GM12878 (cell line): ENCODE measurements at regions not wholly inside any gene's neighbourhood (a gene's known extent, or its start where the extent isn't known, plus 50 kb on each side); places are given as distances from the start of the nearest gene placed in this dataset.

Source experiments
- ATAC-seq: fragments of 200-7000 bp; cut with Tn5 transposase; 3 replicates; pipeline ENCODE4 v1.9.1; 2020; ENCODE audit warnings: mild to moderate bottlenecking, moderate library complexity
- BruUV-seq: library from RNA; stranded (reverse); fragments of 400-500 nt; replicated peaks from 2 replicates; lab custom pipeline; 2021; lab: Mats Ljungman, UMichigan
- CTCF ChIA-PET: fragments of 300-600 bp; sonication (Branson Sonifier 250); formaldehyde crosslinking; extraction: SDS; loops from one replicate; lab custom pipeline; 2021; ENCODE audit warnings: inconsistent platforms; lab: Yijun Ruan, JAX
- POLR2A ChIA-PET: fragments of 350-600 bp; formaldehyde crosslinking; extraction: SDS; loops from one replicate; lab custom pipeline; 2021; ENCODE audit warnings: inconsistent platforms; lab: Charles Lee
- RAD21 ChIA-PET: fragments of 300-600 bp; sonication (Branson Sonifier 250); formaldehyde crosslinking; loops from one replicate; lab custom pipeline; 2023; ENCODE audit warnings: antibody characterized with exemption; ENCODE audit not compliant: unreplicated experiment; lab: Charles Lee
- SMC1A ChIA-PET: fragments of 300-600 bp; sonication (Branson Sonifier 250); formaldehyde crosslinking; loops from one replicate; lab custom pipeline; 2023; ENCODE audit not compliant: unreplicated experiment, uncharacterized antibody; lab: Charles Lee
- DNase-seq: peaks from one replicate; pipeline ENCODE4 v3.0.0-alpha.2; 2011; ENCODE audit warnings: low read depth, low spot score
- FAIRE-seq: peaks from 3 replicates; lab custom pipeline; 2011; peaks lifted over from hg19 to GRCh38; lab: Jason Lieb, UNC
- H2AFZ ChIP-seq: 2 replicates; pipeline ENCODE4 v1.6.0; 2011; ENCODE audit warnings: low read depth, low read length, control low read depth; ENCODE audit not compliant: control insufficient read depth
- H3K27ac ChIP-seq: 2 replicates; pipeline ENCODE4 v1.5.1; 2011; ENCODE audit warnings: control low read depth; ENCODE audit not compliant: control insufficient read depth, insufficient read depth
- H3K27me3 ChIP-seq, 2 experiments: replicated peaks in 1 of 2; 2 replicates each; pipeline versions ENCODE4 v1.6.0 to v1.6.1; 2011; ENCODE audit warnings: low read length in 1 of 2; ENCODE audit not compliant: control insufficient read depth in 2 of 2, insufficient read depth in 2 of 2
- H3K36me3 ChIP-seq, 2 experiments: 2 replicates each; pipeline ENCODE4 v1.5.1; 2011; ENCODE audit warnings: low read length in 1 of 2; ENCODE audit not compliant: control insufficient read depth in 2 of 2, insufficient read depth in 2 of 2
- H3K4me1 ChIP-seq: 2 replicates; pipeline ENCODE4 v1.6.1; 2011; ENCODE audit warnings: mild to moderate bottlenecking, low read length, moderate library complexity, mixed read lengths; ENCODE audit not compliant: control insufficient read depth, insufficient read depth
- H3K4me2 ChIP-seq: 2 replicates; pipeline ENCODE4 v1.6.0; 2011; ENCODE audit warnings: control low read depth; ENCODE audit not compliant: control insufficient read depth, insufficient read depth
- H3K4me3 ChIP-seq: fragments of 200-600 bp; sonication (generic); 2 replicates; pipeline ENCODE4 v1.5.1; 2016
- H3K79me2 ChIP-seq: 2 replicates; pipeline ENCODE4 v1.6.0; 2011; ENCODE audit warnings: low read length; ENCODE audit not compliant: control insufficient read depth, insufficient read depth
- H3K9ac ChIP-seq: 2 replicates; pipeline ENCODE4 v1.8.0; 2011; ENCODE audit warnings: low read length, control low read depth, mixed read lengths; ENCODE audit not compliant: control insufficient read depth, insufficient read depth
- H3K9me3 ChIP-seq: replicated peaks from 3 replicates; pipeline ENCODE4 v1.5.1; 2011; ENCODE audit warnings: mild to moderate bottlenecking, low read length; ENCODE audit not compliant: control insufficient read depth, insufficient read depth
- H4K20me1 ChIP-seq: 2 replicates; pipeline ENCODE4 v1.6.0; 2011; ENCODE audit not compliant: control insufficient read depth, insufficient read depth
- BRCA1 ChIP-seq: IDR thresholded peaks from 2 replicates; pipeline ENCODE4 v1.6.1; 2011; ENCODE audit warnings: low read depth, low read length, improper control_type of control experiment
- CEBPB ChIP-seq, 2 experiments: fragments of 150-350 bp in 1 of 2; IDR thresholded peaks; 2 replicates each; pipeline ENCODE4 v1.6.1; 2012 to 2014; ENCODE audit warnings: low read depth in 2 of 2, low read length in 2 of 2, borderline replicate concordance in 1 of 2, inconsistent platforms in 1 of 2
- CHD1 ChIP-seq: IDR thresholded peaks from 2 replicates; pipeline ENCODE4 v1.6.1; 2012; ENCODE audit warnings: low read depth, low read length, improper control_type of control experiment
- E4F1 ChIP-seq: fragments of 450-650 bp; IDR thresholded peaks from 2 replicates; pipeline ENCODE4 v1.6.1; 2018; ENCODE audit warnings: borderline replicate concordance, mild to moderate bottlenecking; ENCODE audit not compliant: partially characterized antibody
- EGR1 ChIP-seq, 2 experiments: IDR thresholded peaks; 1 replicate in 1 of 2; 2 replicates in 1 of 2; pipeline ENCODE4 v1.6.1; 2011 to 2012; ENCODE audit warnings: low read depth in 2 of 2, low read length in 2 of 2, borderline replicate concordance in 1 of 2, mild to moderate bottlenecking in 1 of 2, moderate library complexity in 1 of 2
- FOXK2 ChIP-seq: fragments of 450-650 bp; IDR thresholded peaks from 2 replicates; pipeline ENCODE4 v1.6.1; 2017; ENCODE audit warnings: mild to moderate bottlenecking, moderate library complexity
- GABPA ChIP-seq: IDR thresholded peaks from 2 replicates; pipeline ENCODE4 v1.6.1; 2014; ENCODE audit warnings: antibody characterized with exemption, low read depth, mild to moderate bottlenecking, inconsistent platforms
- IKZF1 ChIP-seq: fragments of 450-650 bp; conservative IDR thresholded peaks from 2 replicates; pipeline ENCODE4 v1.6.1; 2017; ENCODE audit warnings: antibody characterized with exemption, mild to moderate bottlenecking
- KDM1A ChIP-seq: fragments of 200-600 bp; sonication (generic); IDR thresholded peaks from 2 replicates; pipeline ENCODE4 v1.6.1; 2016; ENCODE audit warnings: borderline replicate concordance
- NFYA ChIP-seq: IDR thresholded peaks from 2 replicates; pipeline ENCODE4 v1.6.1; 2011; ENCODE audit warnings: low read depth, mild to moderate bottlenecking, low read length, improper control_type of control experiment, borderline replicate concordance
- PAX5 ChIP-seq: IDR thresholded peaks from 2 replicates; pipeline ENCODE4 v1.6.1; 2011; ENCODE audit warnings: low read depth, low read length, borderline replicate concordance
- POLR2AphosphoS2 ChIP-seq: IDR thresholded peaks from 2 replicates; pipeline ENCODE4 v1.6.1; 2011; ENCODE audit warnings: low read depth, mild to moderate bottlenecking, low read length, improper control_type of control experiment, moderate library complexity
- RAD51 ChIP-seq: fragments of 450-650 bp; IDR thresholded peaks from 2 replicates; pipeline ENCODE4 v1.6.1; 2016; ENCODE audit warnings: moderate library complexity, mild to moderate bottlenecking, inconsistent platforms
- YBX1 ChIP-seq: fragments of 450-650 bp; IDR thresholded peaks from 2 replicates; pipeline ENCODE4 v1.6.1; 2016; ENCODE audit warnings: antibody characterized with exemption
- ZBED1 ChIP-seq: IDR thresholded peaks from 2 replicates; pipeline ENCODE4 v1.6.1; 2016; ENCODE audit warnings: borderline replicate concordance
- ZBTB11 ChIP-seq: fragments of 450-650 bp; formaldehyde crosslinking; IDR thresholded peaks from 2 replicates; pipeline ENCODE4 v1.5.0; 2022; ENCODE audit warnings: mild to moderate bottlenecking, missing genetic modification characterization
- ZZZ3 ChIP-seq: IDR thresholded peaks from 2 replicates; pipeline ENCODE4 v1.6.1; 2011; ENCODE audit warnings: low read depth; ENCODE audit not compliant: control insufficient read depth, insufficient read length
- WGBS: methylation state at CpG from one replicate; pipeline ENCODE4 v1.1.6; 2016; ENCODE audit warnings: low lambda C conversion rate; ENCODE audit not compliant: insufficient replicate concordance, insufficient coverage; ENCODE audit errors: missing lambda C conversion rate; 5-methylcytosine and 5-hydroxymethylcytosine counted together
- in situ Hi-C: fragments of 300-500 bp; cut with MboI; formaldehyde crosslinking; loops from 9 replicates; pipeline ENCODE4 v1.14.3; 2018; ENCODE audit warnings: mixed read lengths
- intact Hi-C: fragments of 100-400 bp; cut with micrococcal nuclease; formaldehyde crosslinking; loops from one replicate; pipeline ENCODE4 v1.14.2; 2022; ENCODE audit not compliant: unreplicated experiment
- TF ChIP-seq, protein P1 (sequence below): fragments of 450-650 bp; IDR thresholded peaks from 2 replicates; pipeline ENCODE4 v1.6.1; 2017; ENCODE audit warnings: low read depth, mild to moderate bottlenecking, moderate library complexity

DNA sequence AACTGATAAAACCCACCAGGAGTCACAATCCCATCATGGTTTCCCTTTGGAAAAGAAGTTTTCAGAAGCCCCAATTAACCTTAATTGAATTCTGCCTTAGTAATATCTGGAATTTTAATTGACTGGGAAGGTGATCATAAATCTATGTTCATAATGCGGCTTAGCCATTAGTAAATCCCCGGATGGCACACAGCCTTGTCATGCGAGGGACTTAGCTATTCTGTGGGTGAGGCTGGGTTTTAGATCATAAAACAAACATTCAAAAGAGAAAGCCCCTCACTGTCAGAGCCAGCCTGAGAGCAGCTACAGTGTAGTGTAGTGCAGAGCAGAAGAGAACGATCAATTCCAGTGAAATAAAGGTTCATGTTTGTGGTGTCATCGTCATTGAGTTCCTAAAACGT is 124.0 kb upstream of the NOCT start:
- WGBS = 59% methylated on average over 6 of the region's 6 CpGs
- H3K79me2 ChIP-seq = no peaks in the 10 kb centered on the region
- H3K27me3 ChIP-seq = no peaks in the 10 kb centered on the region; a peak in 1 of 4 replicates
- RAD21 ChIA-PET = no interaction called here
- no peak for TF ChIP-seq CEBPB (IDR thresholded peaks at IDR 0.05; ENCODE audit: borderline replicate concordance in 1 of 2, low read depth in 2 of 2, low read length in 2 of 2)
- no peak for TF ChIP-seq YBX1
- no peak for TF ChIP-seq E4F1
- no peak for TF ChIP-seq ZBED1
- TF ChIP-seq PAX5 = no peak
- no peak for TF ChIP-seq BRCA1
- no peak for TF ChIP-seq POLR2AphosphoS2
- no peak for TF ChIP-seq EGR1 (IDR thresholded peaks at IDR 0.05; ENCODE audit: borderline replicate concordance in 1 of 2, low read depth in 2 of 2, low read length in 2 of 2)
- TF ChIP-seq CHD1 = no peak
- TF ChIP-seq FOXK2 = no peak
- TF ChIP-seq ZZZ3 = no peak
- no peak for TF ChIP-seq NFYA
- TF ChIP-seq ZBTB11 = no peak
- no peak for TF ChIP-seq KDM1A
- TF ChIP-seq IKZF1 = no peak
- TF ChIP-seq RAD51 = no peak
- TF ChIP-seq, protein P1, sequence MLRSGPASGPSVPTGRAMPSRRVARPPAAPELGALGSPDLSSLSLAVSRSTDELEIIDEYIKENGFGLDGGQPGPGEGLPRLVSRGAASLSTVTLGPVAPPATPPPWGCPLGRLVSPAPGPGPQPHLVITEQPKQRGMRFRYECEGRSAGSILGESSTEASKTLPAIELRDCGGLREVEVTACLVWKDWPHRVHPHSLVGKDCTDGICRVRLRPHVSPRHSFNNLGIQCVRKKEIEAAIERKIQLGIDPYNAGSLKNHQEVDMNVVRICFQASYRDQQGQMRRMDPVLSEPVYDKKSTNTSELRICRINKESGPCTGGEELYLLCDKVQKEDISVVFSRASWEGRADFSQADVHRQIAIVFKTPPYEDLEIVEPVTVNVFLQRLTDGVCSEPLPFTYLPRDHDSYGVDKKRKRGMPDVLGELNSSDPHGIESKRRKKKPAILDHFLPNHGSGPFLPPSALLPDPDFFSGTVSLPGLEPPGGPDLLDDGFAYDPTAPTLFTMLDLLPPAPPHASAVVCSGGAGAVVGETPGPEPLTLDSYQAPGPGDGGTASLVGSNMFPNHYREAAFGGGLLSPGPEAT = no peak
- no peak for TF ChIP-seq GABPA
- CTCF ChIA-PET = no interaction called here
- no peak for DNase-seq
- no peak overlapping the region for H3K4me3 ChIP-seq
- FAIRE-seq = no peak
- in situ Hi-C loops = no loop called here
- SMC1A ChIA-PET = no interaction called here
- H3K9ac ChIP-seq = no peak overlapping the region
- no peak overlapping the region for H3K4me2 ChIP-seq
- H2AFZ ChIP-seq = no peak overlapping the region
- intact Hi-C loops = no loop called here
- H4K20me1 ChIP-seq = no peaks in the 10 kb centered on the region
- peaks cover 7% of the 10 kb centered on the region for H3K4me1 ChIP-seq
- H3K27ac ChIP-seq = no peak overlapping the region
- ATAC-seq = no peak
- H3K9me3 ChIP-seq = no peaks in the 10 kb centered on the region
- BruUV-seq = no TSS peak
- POLR2A ChIA-PET = no interaction called here
- no peaks in the 10 kb centered on the region for H3K36me3 ChIP-seq
